ENCODE measurements at regions not wholly inside any gene's neighbourhood (a gene's known extent, or its start where the extent isn't known, plus 50 kb on each side); places are given as distances from the start of the nearest gene placed in this dataset.

DNA sequence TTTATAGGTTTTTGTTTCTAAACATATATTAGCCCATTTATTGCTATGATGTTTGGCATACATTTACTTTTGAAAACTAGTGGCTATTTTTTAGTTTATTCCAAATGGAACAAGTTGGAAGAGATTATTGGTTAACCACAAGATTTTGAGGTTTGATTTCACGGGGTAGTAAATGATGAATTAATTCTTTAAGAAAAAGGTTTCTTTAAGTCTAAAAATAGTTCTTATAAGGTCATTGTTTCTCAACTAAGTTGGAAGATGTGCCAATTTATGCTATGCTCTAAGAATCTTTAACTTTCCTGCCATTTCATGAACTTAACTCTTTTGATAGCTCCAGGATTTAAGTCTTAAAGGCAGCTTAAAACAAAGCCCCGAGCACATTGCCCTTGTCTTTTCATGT is 183.8 kb downstream of the LMO4 start:
- DNase-seq = no peak

- no peak for DNase-seq
Observed at GRCh38 chr1:87513255-87513654, 184.6 kb downstream of the LMO4 start.

DNA sequence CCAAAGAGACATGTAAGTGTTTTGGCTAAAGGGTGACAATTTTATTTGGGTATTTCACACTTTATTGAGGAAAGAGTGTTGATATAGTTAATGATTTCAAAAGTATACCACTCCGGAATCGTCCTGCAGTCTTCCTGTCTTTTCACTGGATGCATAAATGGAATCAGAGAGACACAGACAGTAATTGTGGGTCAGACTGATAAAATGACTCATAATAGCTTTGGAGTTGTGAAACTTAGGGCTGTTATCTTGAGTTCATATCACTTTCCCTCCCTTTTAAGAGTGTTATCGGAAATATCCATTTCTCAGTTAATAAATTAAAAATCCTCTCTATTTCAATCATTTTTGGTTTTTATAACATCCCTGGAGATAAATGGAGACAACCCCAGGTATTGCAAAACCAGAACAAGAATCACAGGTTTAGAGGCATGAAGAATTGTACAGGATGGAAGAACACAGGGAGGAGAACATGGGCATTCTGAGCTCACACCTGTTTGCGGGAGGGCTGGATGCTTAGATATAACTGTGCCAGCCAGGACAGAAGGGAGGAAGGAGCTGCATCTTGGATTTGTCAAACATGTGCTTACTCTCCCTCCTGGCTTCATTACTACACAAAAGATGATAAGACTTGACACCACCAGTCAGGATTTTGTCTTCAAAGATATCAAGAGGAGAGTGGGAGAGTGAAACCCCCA is 185.4 kb downstream of the LMO4 start:
- no peak for DNase-seq

- DNase-seq = no peak
Observed at GRCh38 chr1:87515781-87516180, 187.1 kb downstream of the LMO4 start.

DNA sequence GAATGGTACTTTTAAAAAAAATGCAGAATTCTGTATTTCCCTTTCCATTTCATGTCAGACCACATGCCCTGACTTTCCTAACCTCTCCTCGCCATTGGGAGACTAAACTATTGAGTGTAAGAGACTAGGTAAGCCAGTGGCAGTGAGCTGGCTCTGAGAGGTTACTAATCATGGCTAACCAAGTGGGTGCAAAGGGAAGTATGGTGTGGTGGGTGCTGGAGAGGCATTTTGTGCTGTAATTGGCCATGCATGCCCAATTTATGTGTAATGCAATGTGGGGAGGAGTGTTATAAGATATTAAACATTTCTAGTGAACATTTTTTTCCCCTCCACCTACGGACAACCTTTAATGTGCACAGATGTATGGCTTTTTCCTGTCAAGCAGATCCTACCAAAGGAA is 190.1 kb downstream of the LMO4 start:
- no peak for DNase-seq

DNA sequence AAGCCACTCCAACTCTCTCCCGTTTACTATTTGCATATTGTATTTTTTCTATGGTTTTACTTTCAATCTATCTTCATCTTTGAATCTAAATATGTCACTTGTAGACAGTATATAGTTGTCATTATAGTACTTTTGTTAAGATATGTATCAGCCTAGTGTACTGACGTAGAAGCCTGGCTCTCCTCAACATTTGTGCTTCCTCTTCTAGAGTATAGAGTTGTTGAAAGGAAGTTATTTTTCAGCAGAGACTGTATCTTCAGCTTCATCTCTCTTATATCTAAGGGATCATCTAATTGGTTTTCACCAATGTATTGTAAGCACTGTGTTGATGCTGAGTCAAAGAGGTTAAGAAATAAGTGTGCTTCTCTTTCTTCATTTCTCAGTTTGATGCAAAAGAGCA is 192.8 kb downstream of the LMO4 start:
- no peak for DNase-seq

GRCh38 chr1:87523466-87523865 is 194.8 kb downstream of the LMO4 start:
- no peak for DNase-seq

DNA sequence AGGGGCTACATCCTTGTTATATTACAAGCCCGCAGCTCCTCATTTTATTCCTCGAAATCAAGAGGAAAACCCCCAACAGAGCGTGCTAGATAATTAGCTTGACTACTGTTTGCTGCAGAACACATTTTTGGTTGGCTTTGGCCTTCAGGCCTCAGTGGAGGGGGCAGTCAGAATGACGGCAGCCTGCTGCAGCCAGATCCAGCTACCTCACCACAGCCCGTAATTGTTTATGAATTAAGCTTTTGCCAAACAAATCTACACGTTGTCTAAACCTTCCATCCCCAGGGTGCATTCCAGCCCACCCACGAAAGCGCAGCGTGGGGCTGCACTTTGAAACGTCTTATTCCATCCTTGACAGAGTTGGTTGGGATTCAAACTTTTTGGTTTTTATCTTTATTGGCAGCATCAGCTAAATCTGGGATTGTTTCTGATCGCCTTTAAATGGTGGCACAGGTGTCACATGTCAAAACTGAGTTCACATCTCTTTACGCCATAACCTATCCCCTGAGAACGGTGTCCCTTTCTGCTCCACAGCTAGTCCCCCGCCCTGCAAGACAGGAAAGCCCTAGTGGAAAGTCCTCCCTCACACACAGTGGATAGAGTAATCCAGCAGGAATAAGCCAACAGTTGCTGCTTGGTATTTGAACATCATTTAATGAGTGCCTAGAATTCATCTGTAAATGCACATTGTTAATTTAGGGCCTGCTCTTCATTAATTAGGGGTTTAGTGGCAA is 195.5 kb downstream of the LMO4 start:
- DNase-seq = no peak

DNA sequence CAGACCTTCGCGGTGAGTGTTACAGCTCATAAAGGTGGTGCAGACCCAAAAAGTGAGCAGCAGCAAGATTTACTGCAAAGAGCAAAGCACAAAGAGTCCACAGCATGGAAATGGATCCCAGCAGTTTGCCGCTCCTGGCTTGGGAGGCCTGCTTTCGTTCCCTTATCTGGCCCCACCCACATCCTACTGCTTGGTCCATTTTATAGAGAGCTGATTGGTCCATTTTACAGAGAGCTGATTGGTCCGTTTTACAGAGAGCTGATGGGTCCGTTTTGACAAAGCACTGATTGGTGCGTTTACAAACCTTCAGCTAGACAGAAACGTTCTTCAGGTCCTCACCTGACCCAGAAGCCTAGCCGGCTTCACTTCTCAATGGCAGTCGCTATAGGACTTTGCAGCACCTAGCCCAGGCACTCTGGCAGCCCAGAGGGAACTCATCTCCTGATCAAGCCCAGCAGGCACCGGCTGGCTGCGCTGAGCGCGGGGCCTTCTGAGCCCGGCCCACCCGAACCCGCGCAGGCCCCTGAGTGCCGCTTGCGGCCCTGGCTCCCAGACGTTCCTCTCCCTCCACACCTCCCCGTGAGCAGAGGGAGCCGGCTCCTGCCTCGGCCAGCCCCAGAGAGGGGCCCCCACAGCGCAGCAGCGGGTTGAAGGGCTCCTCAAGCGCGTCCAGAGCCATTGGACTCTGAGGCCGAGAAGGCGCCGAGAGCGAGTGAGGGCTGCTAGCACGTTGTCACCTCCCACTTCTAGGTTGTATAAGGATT is 200.3 kb downstream of the LMO4 start:
- DNase-seq = no peak

GRCh38 chr1:87530042-87530807 is 201.5 kb downstream of the LMO4 start:
- DNase-seq = no peak

- DNase-seq = no peak
Observed at GRCh38 chr1:87535551-87535950, 206.9 kb downstream of the LMO4 start.

DNA sequence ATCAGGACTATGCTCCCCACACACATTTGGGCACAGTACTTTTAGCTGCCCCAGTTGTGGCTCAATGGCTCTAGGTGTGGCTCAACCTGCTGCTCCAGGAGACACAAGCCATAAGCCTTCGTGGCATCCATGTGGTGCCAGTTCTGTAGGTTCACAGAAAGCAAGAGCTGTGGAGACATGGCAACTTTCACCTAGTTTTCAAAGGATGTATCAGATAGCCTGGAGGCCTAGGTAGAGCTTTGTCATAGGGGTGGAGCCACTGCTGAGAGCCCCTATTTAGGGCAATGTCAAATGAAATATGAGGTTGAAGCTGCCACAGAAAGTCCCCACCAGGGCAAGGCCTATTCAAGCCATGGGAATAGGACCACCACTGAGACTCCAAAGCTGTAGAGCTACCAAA is 210.5 kb downstream of the LMO4 start:
- no peak for DNase-seq

DNA sequence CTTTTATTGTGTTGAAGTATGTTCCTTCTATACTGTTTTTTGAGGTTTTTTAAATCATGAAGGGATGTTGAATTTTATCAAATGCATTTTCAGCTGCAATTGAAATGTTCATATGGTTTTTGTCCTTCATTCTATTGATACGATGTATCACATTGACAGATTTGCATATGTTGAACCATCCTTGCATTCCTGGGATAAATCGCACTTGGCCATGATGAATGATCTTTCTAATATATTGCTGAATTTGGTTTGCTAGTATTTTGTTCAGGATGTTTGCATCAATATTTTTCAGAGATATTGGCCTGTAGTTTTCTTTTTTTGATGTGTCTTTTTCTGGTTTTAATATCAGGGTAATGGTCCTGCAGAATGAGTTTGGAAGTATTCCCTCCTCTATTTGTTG is 214.0 kb downstream of the LMO4 start:
- DNase-seq = no peak

DNA sequence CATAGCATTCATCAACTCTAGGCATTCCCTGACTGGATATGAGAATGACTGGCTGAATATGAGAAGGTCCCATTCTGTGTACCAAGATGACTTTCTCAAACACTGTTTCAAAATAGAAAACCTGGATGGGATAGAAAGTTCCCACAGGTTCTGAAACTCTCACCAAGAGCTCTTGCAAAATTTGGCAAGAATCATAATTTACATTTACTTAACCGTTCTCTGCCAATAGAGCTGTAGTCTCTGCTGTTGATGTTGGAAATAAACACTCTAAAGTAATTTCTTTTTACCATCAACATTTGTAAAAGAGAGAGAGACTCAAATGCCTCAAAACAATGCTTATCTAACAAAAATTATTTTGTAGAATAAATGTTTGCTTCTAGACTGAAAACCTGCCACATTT is 221.1 kb downstream of the LMO4 start:
- no peak for DNase-seq

- DNase-seq = no peak
Observed at GRCh38 chr1:87553511-87553910, 224.8 kb downstream of the LMO4 start.

DNA sequence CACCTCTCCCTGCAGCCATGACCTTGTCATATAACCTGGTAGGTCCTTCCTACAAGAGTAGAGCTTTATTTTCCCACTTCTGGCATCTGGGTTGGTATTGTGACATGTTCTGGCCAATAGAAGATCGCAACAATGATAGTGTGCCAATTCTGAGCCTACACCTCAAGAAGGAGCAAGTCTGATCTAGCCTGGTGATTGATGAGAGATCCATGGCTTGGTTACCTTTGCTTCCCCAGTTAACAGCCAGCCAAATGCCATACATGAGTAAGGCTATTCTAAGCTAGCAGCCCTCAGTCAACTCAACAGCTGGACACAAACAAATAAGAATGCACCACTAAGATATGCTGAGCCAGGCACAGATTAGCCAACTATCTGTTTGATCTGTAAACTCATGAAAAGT is 226.7 kb downstream of the LMO4 start:
- DNase-seq = no peak

GRCh38 chr1:87556326-87556725 is 227.6 kb downstream of the LMO4 start:
- DNase-seq = no peak

GRCh38 chr1:87558921-87559320 is 230.2 kb downstream of the LMO4 start:
- DNase-seq = no peak

DNA sequence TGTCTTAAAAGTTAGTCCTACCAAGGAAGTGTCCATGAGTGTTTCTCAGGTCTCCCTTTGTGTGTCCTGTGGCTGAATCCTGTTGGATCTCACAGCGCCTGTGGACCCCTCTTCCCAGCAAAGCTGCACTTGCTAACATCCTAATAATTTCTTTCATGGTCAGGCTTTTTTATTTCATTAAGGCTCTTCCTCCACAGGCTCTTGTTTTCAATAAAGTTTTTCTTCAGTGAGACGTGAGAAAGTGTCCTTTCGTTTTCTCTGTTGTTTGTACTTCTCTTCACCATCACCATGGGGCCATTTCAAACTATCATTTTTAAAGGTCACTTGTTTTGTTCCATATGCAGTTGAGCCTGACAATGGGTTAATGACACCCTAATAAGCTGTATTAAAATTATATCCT is 231.5 kb downstream of the LMO4 start:
- no peak for DNase-seq

- no peak for DNase-seq
Observed at GRCh38 chr1:87560601-87561360, 232.1 kb downstream of the LMO4 start.

- no peak for DNase-seq
Observed at GRCh38 chr1:87563211-87563610, 234.5 kb downstream of the LMO4 start.

GRCh38 chr1:87565861-87566260 is 237.2 kb downstream of the LMO4 start:
- DNase-seq = no peak

GRCh38 chr1:87568005-87568404 is 239.3 kb downstream of the LMO4 start:
- DNase-seq = no peak

Data from AML-193 (cell line).